Retinal pigment epithelial cell (primary cell): ENCODE measurements at regions not wholly inside any gene's neighbourhood (a gene's known extent, or its start where the extent isn't known, plus 50 kb on each side); places are given as distances from the start of the nearest gene placed in this dataset.

Source experiments
- DNase-seq: peaks from one replicate; pipeline ENCODE4 v3.0.0-alpha.2; 2010; ENCODE audit warnings: low read depth
- H3K4me3 ChIP-seq: 2 replicates; pipeline ENCODE4 v1.5.1; 2011; ENCODE audit warnings: mild to moderate bottlenecking, low read length, control low read depth, moderate library complexity
- TF ChIP-seq, protein P1 (sequence below): conservative IDR thresholded peaks from 2 replicates; pipeline ENCODE4 v1.5.1; 2011; ENCODE audit warnings: low read depth, low read length, control low read depth, inconsistent platforms

DNA sequence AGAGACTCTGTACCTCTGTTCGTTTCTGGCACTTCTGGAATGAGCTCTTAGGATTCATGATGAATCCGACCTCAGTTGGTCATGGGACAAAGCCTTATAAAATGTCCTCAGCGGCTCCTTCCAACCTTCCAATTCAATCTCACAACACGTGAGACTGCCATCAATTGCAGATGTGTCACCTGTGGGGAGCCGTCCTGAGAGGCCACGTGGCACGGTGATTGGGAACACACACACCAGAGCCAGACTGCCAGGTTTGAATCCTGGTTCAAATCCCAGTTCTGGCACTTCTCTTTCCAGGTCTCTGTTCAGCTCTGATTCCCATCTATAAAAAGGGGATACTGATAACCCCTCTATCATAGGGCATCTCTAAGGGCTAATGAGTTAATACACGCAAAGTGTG, 124.5 kb downstream of the ANKRD60 start:
- no peak overlapping the region for H3K4me3 ChIP-seq
- TF ChIP-seq, protein P1, sequence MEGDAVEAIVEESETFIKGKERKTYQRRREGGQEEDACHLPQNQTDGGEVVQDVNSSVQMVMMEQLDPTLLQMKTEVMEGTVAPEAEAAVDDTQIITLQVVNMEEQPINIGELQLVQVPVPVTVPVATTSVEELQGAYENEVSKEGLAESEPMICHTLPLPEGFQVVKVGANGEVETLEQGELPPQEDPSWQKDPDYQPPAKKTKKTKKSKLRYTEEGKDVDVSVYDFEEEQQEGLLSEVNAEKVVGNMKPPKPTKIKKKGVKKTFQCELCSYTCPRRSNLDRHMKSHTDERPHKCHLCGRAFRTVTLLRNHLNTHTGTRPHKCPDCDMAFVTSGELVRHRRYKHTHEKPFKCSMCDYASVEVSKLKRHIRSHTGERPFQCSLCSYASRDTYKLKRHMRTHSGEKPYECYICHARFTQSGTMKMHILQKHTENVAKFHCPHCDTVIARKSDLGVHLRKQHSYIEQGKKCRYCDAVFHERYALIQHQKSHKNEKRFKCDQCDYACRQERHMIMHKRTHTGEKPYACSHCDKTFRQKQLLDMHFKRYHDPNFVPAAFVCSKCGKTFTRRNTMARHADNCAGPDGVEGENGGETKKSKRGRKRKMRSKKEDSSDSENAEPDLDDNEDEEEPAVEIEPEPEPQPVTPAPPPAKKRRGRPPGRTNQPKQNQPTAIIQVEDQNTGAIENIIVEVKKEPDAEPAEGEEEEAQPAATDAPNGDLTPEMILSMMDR = no peak
- DNase-seq = no peak

DNA sequence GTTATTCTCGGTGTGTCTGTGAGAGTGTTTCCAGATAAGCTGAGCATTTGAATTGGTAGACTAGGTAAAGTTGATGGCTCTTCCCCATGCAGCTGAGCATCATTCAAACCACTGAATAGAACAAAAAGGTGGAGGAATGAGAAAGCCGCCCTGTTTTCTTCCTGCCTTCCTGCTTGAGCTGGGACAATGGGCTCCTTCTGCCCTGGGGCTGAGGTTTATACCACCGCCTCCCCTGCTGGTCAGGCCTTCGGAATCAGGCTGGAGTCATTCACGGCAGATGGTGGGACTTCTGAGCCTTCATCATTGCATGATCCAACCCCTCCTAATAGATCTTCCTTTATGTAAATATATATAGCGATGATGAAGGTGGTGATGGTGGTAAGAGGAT, 124.9 kb downstream of the ANKRD60 start:
- TF ChIP-seq, protein P1 = no peak
- no peak overlapping the region for H3K4me3 ChIP-seq
- DNase-seq = no peak

DNA sequence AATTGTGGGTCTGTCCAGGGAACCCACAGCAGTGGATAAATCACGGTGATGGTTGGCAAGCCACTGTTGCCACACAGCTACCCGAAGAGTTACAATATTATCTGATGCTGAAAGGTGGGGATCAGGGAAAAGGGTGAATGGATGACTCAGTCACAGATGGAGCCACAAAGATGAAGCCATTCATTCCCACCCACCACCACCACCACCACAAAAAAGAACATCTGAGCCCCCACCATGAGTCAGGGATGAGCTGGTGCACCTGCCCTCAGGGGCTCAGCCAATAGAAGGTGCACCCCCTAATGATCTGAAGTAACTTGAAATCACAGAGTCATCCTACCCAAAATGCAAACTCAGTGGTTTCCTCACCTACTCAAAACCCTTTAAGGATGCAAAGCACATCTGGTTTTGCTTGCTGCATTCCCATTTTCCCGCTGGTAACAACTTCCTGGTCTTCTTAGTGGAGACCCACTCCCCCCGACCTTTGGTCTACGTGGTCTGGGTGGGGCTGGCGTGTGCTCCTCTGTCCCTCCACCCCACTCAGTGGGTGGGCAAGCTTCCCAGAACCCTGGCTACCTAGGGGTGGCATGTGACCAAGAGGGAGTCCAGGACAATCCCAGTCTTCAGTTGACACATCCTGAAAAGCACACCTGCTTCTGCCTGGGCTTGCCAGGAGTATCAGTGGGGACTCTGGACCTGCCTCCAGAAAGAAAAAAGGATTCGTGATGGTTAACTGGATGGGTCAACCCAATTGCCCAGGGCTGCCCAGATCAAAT, 125.5 kb downstream of the ANKRD60 start:
- TF ChIP-seq, protein P1 = no peak
- H3K4me3 ChIP-seq = no peak overlapping the region
- DNase-seq = no peak

DNA sequence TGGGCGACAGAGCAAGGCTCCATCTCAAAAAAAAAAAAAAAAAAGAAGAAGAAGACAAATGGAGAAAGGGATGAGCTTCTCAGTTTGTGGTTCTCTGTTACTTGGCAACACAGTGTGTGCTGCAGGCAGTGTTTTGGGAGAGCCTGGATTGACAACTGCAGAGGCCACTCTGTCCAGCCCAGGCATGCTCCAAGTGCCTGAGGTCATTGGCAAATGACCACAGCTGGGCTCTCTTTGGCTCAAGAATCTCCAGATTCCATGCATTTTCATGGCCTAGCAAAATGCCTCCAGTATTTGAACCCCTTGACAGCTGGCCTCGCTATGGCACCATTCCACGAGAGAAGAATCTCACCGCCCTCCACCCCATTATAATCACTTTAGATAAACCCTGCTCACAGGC, 126.2 kb downstream of the ANKRD60 start:
- H3K4me3 ChIP-seq = no peak overlapping the region
- DNase-seq = no peak
- TF ChIP-seq, protein P1 = no peak

DNA sequence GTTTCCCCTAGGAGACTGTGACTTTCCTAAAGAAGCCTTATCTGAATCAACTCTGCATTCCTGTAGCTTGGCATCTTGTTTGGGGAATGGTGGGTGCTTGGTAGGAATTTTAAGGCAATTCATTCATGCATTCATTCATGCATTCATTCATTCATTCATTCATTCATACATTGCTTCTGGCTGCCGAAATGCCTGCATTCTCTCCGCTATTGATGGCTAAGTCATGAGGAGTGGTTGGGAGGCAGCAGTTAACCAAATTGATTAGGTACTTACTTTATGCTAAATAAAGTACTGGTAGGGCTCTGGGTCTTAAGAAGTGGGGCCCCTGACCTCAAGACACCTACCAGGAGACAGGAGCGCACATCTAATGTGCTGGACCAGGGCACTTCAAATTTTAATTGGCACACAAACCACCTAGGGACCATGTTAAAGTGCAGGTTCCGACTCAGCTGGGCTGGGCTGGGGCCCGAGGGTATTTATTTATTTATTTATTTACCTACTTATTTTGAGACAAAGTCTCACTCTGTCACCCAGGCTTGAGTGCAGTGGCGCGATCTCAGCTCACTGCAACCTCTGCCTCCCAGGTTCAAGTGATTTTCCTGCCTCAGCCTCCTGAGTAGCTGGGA, 127.6 kb downstream of the ANKRD60 start:
- H3K4me3 ChIP-seq = no peak overlapping the region
- DNase-seq = no peak
- TF ChIP-seq, protein P1 = no peak

DNA sequence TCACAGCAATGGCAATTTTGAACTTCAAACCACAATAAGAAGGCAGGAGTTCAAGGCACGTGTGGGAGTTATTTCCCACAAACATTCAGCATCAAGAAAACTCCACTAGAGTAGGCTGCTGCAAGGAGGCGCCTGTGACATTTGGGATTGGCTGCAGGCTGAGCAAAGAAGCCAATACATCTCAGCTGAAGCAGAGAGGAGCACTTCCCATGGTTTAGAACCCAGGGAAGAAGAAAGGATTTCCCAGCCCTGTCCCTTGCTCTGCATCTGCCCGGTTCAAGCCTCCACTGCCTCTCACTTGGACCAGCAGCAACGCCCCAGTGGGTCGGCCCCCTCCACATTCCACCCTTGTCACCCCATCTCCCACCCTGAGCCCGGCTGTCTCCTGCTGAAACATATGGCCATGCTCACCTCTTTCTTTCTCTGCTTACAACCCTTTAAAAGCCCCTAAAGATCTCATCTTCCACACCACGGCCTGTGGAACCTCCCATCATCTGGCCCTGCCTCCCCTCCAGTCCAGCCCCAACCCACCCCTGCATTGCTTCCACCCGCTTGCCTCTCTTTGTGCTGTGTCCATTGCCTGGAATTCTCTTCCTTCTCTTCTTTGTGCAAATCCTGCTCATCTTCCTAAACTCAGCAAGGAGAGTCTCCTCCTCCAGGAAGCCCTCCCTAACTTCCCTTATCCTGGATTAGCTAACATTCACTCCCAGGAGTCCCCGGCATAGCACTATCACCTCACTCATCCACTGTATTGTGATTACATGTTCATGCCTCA, 128.3 kb downstream of the ANKRD60 start:
- H3K4me3 ChIP-seq = no peak overlapping the region
- DNase-seq = no peak
- TF ChIP-seq, protein P1 = no peak
